GM12865 (cell line): ENCODE measurements at regions not wholly inside any gene's neighbourhood (a gene's known extent, or its start where the extent isn't known, plus 50 kb on each side); places are given as distances from the start of the nearest gene placed in this dataset.

ENCODE experiments used
- DNase-seq: peaks from one replicate; pipeline ENCODE4 v3.0.0; 2010; ENCODE audit warnings: low read depth
- H3K4me3 ChIP-seq: 2 replicates; pipeline ENCODE4 v1.5.1; 2011; ENCODE audit warnings: mild to moderate bottlenecking, low read depth, low read length, control low read depth
- CTCF ChIP-seq: IDR thresholded peaks from 2 replicates; pipeline ENCODE4 v1.5.1; 2011; ENCODE audit warnings: low read length, control low read depth, low read depth, inconsistent platforms; ENCODE audit not compliant: insufficient read depth; ENCODE audit errors: missing control alignments

- DNase-seq: no peak
- TF ChIP-seq CTCF: no peak
- H3K4me3 ChIP-seq: no peak overlapping the region
These were observed 165.3 kb downstream of the PJA1 start for GRCh38 chrX:68999931-69000330.

GRCh38 chrX:68999356-68999755 lies 165.9 kb downstream of the PJA1 start:
- DNase-seq: no peak
- no peak overlapping the region for H3K4me3 ChIP-seq
- TF ChIP-seq CTCF: no peak

GRCh38 chrX:68998716-68999115 lies 166.5 kb downstream of the PJA1 start:
- no peak overlapping the region for H3K4me3 ChIP-seq
- TF ChIP-seq CTCF: no peak
- no peak for DNase-seq

- no peak for TF ChIP-seq CTCF
- DNase-seq: no peak
These were observed 167.3 kb downstream of the PJA1 start for GRCh38 chrX:68997911-68998310.

GRCh38 chrX:68997511-68997910 lies 167.7 kb downstream of the PJA1 start:
- H3K4me3 ChIP-seq: no peak overlapping the region
- no peak for TF ChIP-seq CTCF
- no peak for DNase-seq

More at GRCh38 chrX:68997911-68998310, 167.3 kb downstream of the PJA1 start:
- no peak overlapping the region for H3K4me3 ChIP-seq

- H3K4me3 ChIP-seq: no peak overlapping the region
- DNase-seq: no peak
- no peak for TF ChIP-seq CTCF
These were observed 167.1 kb downstream of the EFNB1 start for GRCh38 chrX:68995780-68996551.

GRCh38 chrX:68995386-68995779 lies 166.6 kb downstream of the EFNB1 start:
- no peak for DNase-seq
- no peak for TF ChIP-seq CTCF
- H3K4me3 ChIP-seq: no peak overlapping the region
